Effector CD8-positive, alpha-beta T cell (primary cell): ENCODE measurements at regions not wholly inside any gene's neighbourhood (a gene's known extent, or its start where the extent isn't known, plus 50 kb on each side); places are given as distances from the start of the nearest gene placed in this dataset.

Experiments used
- DNase-seq: peaks from one replicate; lab custom pipeline; 2025; lab: John Stamatoyannopoulos, UW

- DNase-seq = no peak
These were observed 418.1 kb downstream of the SLITRK6 start for GRCh38 chr13:85381082-85381481.

GRCh38 chr13:85379991-85380390 is 419.2 kb downstream of the SLITRK6 start:
- no peak for DNase-seq

- no peak for DNase-seq
These were observed 419.8 kb downstream of the SLITRK6 start for GRCh38 chr13:85379433-85379832.

GRCh38 chr13:85377783-85378182 is 421.4 kb downstream of the SLITRK6 start:
- DNase-seq = no peak

GRCh38 chr13:85373322-85373721 is 425.9 kb downstream of the SLITRK6 start:
- DNase-seq = no peak

- DNase-seq = no peak
These were observed 428.0 kb downstream of the SLITRK6 start for GRCh38 chr13:85371254-85371653.

- DNase-seq = no peak
These were observed 430.5 kb downstream of the SLITRK6 start for GRCh38 chr13:85368686-85369085.

- DNase-seq = no peak
These were observed 431.3 kb downstream of the SLITRK6 start for GRCh38 chr13:85367887-85368286.

- DNase-seq = no peak
These were observed 432.3 kb downstream of the SLITRK6 start for GRCh38 chr13:85366759-85367417.

GRCh38 chr13:85363504-85363903 is 435.7 kb downstream of the SLITRK6 start:
- no peak for DNase-seq

GRCh38 chr13:85362980-85363379 is 436.2 kb downstream of the SLITRK6 start:
- DNase-seq = no peak

- DNase-seq = no peak
These were observed 452.0 kb downstream of the SLITRK6 start for GRCh38 chr13:85347251-85347650.

- no peak for DNase-seq
These were observed 465.0 kb downstream of the SLITRK6 start for GRCh38 chr13:85334187-85334586.

GRCh38 chr13:85333506-85334020 is 465.7 kb downstream of the SLITRK6 start:
- no peak for DNase-seq

- no peak for DNase-seq
These were observed 466.6 kb downstream of the SLITRK6 start for GRCh38 chr13:85332615-85333014.

- DNase-seq = no peak
These were observed 477.5 kb downstream of the SLITRK6 start for GRCh38 chr13:85321734-85322133.

GRCh38 chr13:85317781-85318180 is 481.4 kb downstream of the SLITRK6 start:
- no peak for DNase-seq

- no peak for DNase-seq
These were observed 482.7 kb downstream of the SLITRK6 start for GRCh38 chr13:85316506-85317025.

- DNase-seq = no peak
These were observed 484.5 kb downstream of the SLITRK6 start for GRCh38 chr13:85314686-85315085.

GRCh38 chr13:85313761-85314503 is 485.3 kb downstream of the SLITRK6 start:
- DNase-seq = no peak

- no peak for DNase-seq
These were observed 487.1 kb downstream of the SLITRK6 start for GRCh38 chr13:85312071-85312470.

GRCh38 chr13:85303630-85304029 is 495.6 kb downstream of the SLITRK6 start:
- DNase-seq = no peak

GRCh38 chr13:85298387-85298924 is 500.8 kb downstream of the SLITRK6 start:
- no peak for DNase-seq
